Heart left ventricle (tissue), 16 donors: ENCODE measurements at regions not wholly inside any gene's neighbourhood (a gene's known extent, or its start where the extent isn't known, plus 50 kb on each side); places are given as distances from the start of the nearest gene placed in this dataset.

ENCODE experiments used
- ATAC-seq, 4 donors: fragments of 200-7000 bp; cut with Tn5 transposase; one replicate each; pipeline ENCODE4 v1.9.1; 2020 to 2022; ENCODE audit warnings: moderate library complexity in 4 of 4, mild to moderate bottlenecking in 3 of 4, moderate number of reproducible peaks in 1 of 4
- DNase-seq, 5 donors: peaks; one replicate each; pipeline ENCODE4 v3.0.0-alpha.2; 2020
- H3K27ac ChIP-seq, 12 donors: fragments of 200-600 bp; sonication (generic) in 4 of 12; one replicate each; pipeline versions ENCODE4 v1.5.0 to v1.8.0; 2016 to 2022; ENCODE audit warnings: mild to moderate bottlenecking in 2 of 12
- H3K27me3 ChIP-seq, 9 donors: fragments of 200-600 bp; sonication (generic) in 2 of 9; one replicate each; pipeline versions ENCODE4 v1.5.1 to v1.8.0; 2016 to 2022; ENCODE audit warnings: mild to moderate bottlenecking in 3 of 9
- H3K36me3 ChIP-seq, 9 donors: fragments of 200-600 bp; sonication (generic) in 2 of 9; one replicate each; pipeline versions ENCODE4 v1.5.0 to v1.8.0; 2018 to 2022; ENCODE audit warnings: mild to moderate bottlenecking in 2 of 9
- H3K4me1 ChIP-seq, 12 donors: fragments of 200-600 bp; sonication (generic) in 4 of 12; one replicate each; pipeline versions ENCODE4 v1.5.0 to v1.8.0; 2016 to 2022; ENCODE audit warnings: mild to moderate bottlenecking in 3 of 12
- H3K4me3 ChIP-seq, 12 donors: fragments of 200-600 bp; sonication (generic) in 4 of 12; one replicate each; pipeline versions ENCODE4 v1.5.0 to v1.8.0; 2017 to 2022; ENCODE audit warnings: mild to moderate bottlenecking in 9 of 12, moderate library complexity in 4 of 12
- H3K9me3 ChIP-seq, 12 donors: fragments of 200-600 bp; sonication (generic) in 4 of 12; one replicate each; pipeline versions ENCODE4 v1.5.0 to v1.8.0; 2016 to 2022; ENCODE audit warnings: mild to moderate bottlenecking in 1 of 12
- POLR2A ChIP-seq, 2 donors: fragments of 450-650 bp; IDR thresholded peaks; one replicate each; pipeline ENCODE4 v1.6.1; 2017; ENCODE audit warnings: antibody characterized with exemption in 2 of 2, mild to moderate bottlenecking in 2 of 2, moderate library complexity in 2 of 2
- WGBS, 4 donors: extraction: QIAGEN DNeasy Blood & Tissue Kit in 2 of 4; methylation state at CpG; one replicate each; pipeline versions ENCODE4 v1.1.5 to v1.1.7; 2013 to 2018; 5-methylcytosine and 5-hydroxymethylcytosine counted together
- intact Hi-C, 10 donors: fragments of 100-400 bp; cut with DNase I; formaldehyde crosslinking; loops; one replicate each; pipeline versions ENCODE4 v1.11.1 to v1.14.2; 2022
- TF ChIP-seq, protein P1 (sequence below), 12 donors: fragments of 200-600 bp; sonication (generic) in 4 of 12; IDR thresholded peaks; one replicate each; pipeline versions ENCODE4 v1.5.0 to v1.8.0; 2018 to 2022; ENCODE audit warnings: antibody characterized with exemption in 12 of 12, mild to moderate bottlenecking in 5 of 12
- donor health status: ischemic (EF 13 %, LVEDD 7.1; RV severe dilation, severe dysfunction).
- donor health status: healthy with polysubstance abuse.
- donor health status: DM: no; HTN: yes; CAD: no.
- donor health status: DM: no; HTN: no; CAD: no.
- donor health status: ischemic (EF 25% LVEDD 6.9; RV normal size, moderate dysfunction).
- donor health status: ischemic (EF 25% LVEDD 5.7; RV mildly dilated, moderate dysfunction).
- donor health status: healthy.
- donor health status: DM: yes; HTN: yes; CAD: no.
- donor health status: ischemic (EF 35%, LVEDD 5.7; RV mildly dilated, moderate dysfunction).
- donor health status: nonischemic (EF 11% LVEDD 7.7; RV severe dilation, severe dysfunction).
- donor health status: DM: yes; HTN: yes; CAD: no.
- donor health status: PGD.
- donor health status: ischemic (EF 29% LVEDD 5.4; RV normal size, mild dysfunction).
- donor health status: nonischemic (EF 23%, LVEDD 6.1; RV moderate dilation, normal function).

DNA sequence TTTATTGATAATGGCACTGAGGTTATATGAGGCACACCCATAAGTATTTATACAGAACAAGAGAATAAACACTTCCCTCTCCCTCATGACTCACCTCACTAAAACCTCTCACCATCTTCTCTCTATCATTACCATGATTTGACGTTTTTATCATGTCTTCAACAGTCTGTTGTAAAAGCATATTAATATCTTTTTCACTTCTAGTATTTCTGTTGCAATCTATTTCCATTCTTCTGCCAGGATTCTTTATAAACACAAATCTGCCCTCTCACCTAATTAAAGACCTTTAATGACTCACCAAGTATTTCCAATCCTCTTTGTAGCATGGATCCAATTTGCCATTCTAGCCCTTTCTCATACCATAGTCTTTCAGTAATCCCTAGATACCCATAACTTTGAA, 527.7 kb downstream of the SLC16A7 start:
- WGBS, 4 donors: 46 to 59% (median 53%) methylated on average over 1 of the region's 1 CpG
- H3K4me3 ChIP-seq: no peak overlapping the region
- H3K4me1 ChIP-seq: no peaks in the 10 kb centered on the region
- intact Hi-C loops: no loop called here
- no peak overlapping the region for H3K27ac ChIP-seq
- H3K9me3 ChIP-seq: no peaks in the 10 kb centered on the region
- no peaks in the 10 kb centered on the region for H3K36me3 ChIP-seq
- ATAC-seq (no peak), DNase-seq (no peak)
- no peaks in the 10 kb centered on the region for H3K27me3 ChIP-seq
- TF ChIP-seq POLR2A (IDR thresholded peaks at IDR 0.05): no peak
- TF ChIP-seq, protein P1, sequence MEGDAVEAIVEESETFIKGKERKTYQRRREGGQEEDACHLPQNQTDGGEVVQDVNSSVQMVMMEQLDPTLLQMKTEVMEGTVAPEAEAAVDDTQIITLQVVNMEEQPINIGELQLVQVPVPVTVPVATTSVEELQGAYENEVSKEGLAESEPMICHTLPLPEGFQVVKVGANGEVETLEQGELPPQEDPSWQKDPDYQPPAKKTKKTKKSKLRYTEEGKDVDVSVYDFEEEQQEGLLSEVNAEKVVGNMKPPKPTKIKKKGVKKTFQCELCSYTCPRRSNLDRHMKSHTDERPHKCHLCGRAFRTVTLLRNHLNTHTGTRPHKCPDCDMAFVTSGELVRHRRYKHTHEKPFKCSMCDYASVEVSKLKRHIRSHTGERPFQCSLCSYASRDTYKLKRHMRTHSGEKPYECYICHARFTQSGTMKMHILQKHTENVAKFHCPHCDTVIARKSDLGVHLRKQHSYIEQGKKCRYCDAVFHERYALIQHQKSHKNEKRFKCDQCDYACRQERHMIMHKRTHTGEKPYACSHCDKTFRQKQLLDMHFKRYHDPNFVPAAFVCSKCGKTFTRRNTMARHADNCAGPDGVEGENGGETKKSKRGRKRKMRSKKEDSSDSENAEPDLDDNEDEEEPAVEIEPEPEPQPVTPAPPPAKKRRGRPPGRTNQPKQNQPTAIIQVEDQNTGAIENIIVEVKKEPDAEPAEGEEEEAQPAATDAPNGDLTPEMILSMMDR (IDR thresholded peaks at IDR 0.05): no peak

DNA sequence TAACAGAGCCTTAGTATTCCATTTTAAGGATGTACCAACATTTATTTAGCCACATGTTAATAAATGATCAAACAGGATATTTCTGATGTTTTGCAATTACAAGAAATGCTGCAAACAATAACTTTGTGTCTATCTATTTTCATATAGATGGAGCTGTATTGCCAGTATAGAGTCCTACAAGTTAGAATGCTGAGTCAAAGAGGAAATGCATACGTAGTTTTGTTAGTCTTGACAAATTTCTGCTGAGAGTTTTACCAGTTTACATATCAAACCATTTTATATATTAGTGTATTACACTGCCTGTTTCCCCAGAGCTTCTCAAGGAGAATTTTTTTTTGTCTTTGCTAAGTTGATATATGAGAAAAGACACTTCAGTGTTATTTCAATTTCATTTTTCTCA, 541.7 kb downstream of the SLC16A7 start:
- no peak for ATAC-seq
- WGBS, 4 donors: 0 to 72% (median 53%) methylated on average over 1 of the region's 1 CpG
- TF ChIP-seq, protein P1 (IDR thresholded peaks at IDR 0.05): no peak
- no peak for TF ChIP-seq POLR2A (IDR thresholded peaks at IDR 0.05)
- Histone ChIP-seq H3K9me3 (no peaks in the 10 kb centered on the region), H3K4me1 (no peaks in the 10 kb centered on the region), H3K27me3 (no peaks in the 10 kb centered on the region), H3K4me3 (no peak overlapping the region), H3K36me3 (no peaks in the 10 kb centered on the region), H3K27ac (no peak overlapping the region)
- intact Hi-C loops: no loop called here
- no peak for DNase-seq

DNA sequence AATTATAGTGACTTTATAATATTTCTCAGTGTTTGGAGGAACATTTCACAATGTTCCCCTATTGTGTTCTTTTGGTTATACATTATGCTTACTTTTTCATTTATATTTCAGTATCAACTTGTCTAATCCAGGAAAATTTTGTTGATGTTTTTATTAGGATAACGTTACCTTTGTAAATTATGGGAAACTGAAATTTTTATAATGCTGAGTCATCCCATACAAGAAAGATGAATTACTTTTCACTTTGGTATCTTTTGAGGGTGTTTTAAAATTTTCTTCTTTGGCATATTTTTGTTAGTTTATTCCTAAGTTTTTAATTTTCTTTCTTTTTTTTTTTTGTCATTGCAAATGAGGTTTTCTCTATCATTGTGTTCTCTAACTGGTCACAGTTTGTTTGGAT, 542.7 kb downstream of the SLC16A7 start:
- DNase-seq (no peak), ATAC-seq (no peak)
- 72 to 85% (median 81%) methylated on average over 1 of the region's 1 CpG for WGBS, 4 donors
- no peaks in the 10 kb centered on the region for H3K4me1 ChIP-seq
- H3K9me3 ChIP-seq: no peaks in the 10 kb centered on the region
- TF ChIP-seq, protein P1 (IDR thresholded peaks at IDR 0.05): no peak
- TF ChIP-seq POLR2A (IDR thresholded peaks at IDR 0.05): no peak
- no peak overlapping the region for H3K4me3 ChIP-seq
- H3K36me3 ChIP-seq: no peaks in the 10 kb centered on the region
- no peaks in the 10 kb centered on the region for H3K27me3 ChIP-seq
- H3K27ac ChIP-seq: no peak overlapping the region
- intact Hi-C loops: no loop called here

DNA sequence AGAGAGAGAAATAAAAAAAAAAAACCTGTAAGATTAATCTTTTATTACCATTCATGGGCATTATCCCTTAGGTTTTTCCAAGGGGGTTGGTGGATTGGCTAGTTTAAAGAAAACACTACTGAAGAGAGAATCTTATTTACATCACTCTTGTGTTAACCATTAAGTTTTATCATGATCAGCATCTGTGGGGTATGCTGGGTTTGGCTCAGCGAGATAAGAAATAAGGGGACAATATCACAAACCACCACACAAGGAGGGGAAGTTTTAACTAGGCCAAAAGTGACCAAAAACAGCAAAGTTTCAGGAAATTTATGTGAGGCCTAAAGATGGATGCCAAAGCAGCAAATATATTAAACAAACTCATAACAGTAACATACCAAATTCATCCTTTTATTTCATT, 548.6 kb downstream of the SLC16A7 start:
- TF ChIP-seq, protein P1 (IDR thresholded peaks at IDR 0.05): no peak
- Histone ChIP-seq H3K9me3 (no peaks in the 10 kb centered on the region), H3K27ac (no peak overlapping the region), H3K4me1 (no peaks in the 10 kb centered on the region), H3K27me3 (no peaks in the 10 kb centered on the region), H3K36me3 (no peaks in the 10 kb centered on the region), H3K4me3 (no peak overlapping the region)
- WGBS, 4 donors: 79 to 84% (median 82%) methylated on average over 1 of the region's 1 CpG
- intact Hi-C loops: no loop called here
- no peak for ATAC-seq
- DNase-seq: no peak
